HCT116 (cell line): ENCODE measurements at regions not wholly inside any gene's neighbourhood (a gene's known extent, or its start where the extent isn't known, plus 50 kb on each side); places are given as distances from the start of the nearest gene placed in this dataset.

Experiments
- ATAC-seq: fragments of 200-7000 bp; cut with Tn5 transposase; 2 replicates; pipeline ENCODE4 v1.9.1; 2020; ENCODE audit warnings: mild to moderate bottlenecking, moderate library complexity
- BruUV-seq: library from RNA; stranded (reverse); fragments of 400-500 nt; replicated peaks from 2 replicates; lab custom pipeline; 2021; lab: Mats Ljungman, UMichigan
- CTCF ChIA-PET: fragments of 300-600 bp; sonication (Branson Sonifier 250); formaldehyde crosslinking; loops from one replicate; lab custom pipeline; 2021; ENCODE audit warnings: antibody characterized with exemption; lab: Charles Lee
- POLR2A ChIA-PET: fragments of 300-600, 350-600 bp; sonication (Branson Sonifier 250); formaldehyde crosslinking; loops from one replicate; lab custom pipeline; 2021; ENCODE audit warnings: antibody characterized with exemption; lab: Charles Lee
- RAD21 ChIA-PET, 2 experiments: fragments of 300-600 bp; sonication (Branson Sonifier 250); formaldehyde crosslinking; loops; one replicate each; lab custom pipeline; 2023; ENCODE audit warnings: low total read pairs in 2 of 2; ENCODE audit not compliant: uncharacterized antibody in 2 of 2, unreplicated experiment in 2 of 2, low non-redundant PET in 1 of 2; lab: Charles Lee
- DNase-seq: peaks from one replicate; pipeline ENCODE4 v3.0.0-alpha.2; 2010; ENCODE audit warnings: low read depth, low spot score
- H2AFZ ChIP-seq: fragments of 200-600 bp; shearing (Covaris generic), sonication (generic); 2 replicates; pipeline ENCODE4 v1.6.1; 2017; ENCODE audit warnings: low read depth, mixed run types, mixed read lengths, antibody characterized with exemption, low read length; ENCODE audit not compliant: poor library complexity, severe bottlenecking
- H3K27ac ChIP-seq: 2 replicates; pipeline ENCODE4 v1.5.1; 2012; ENCODE audit warnings: low read depth, low read length
- H3K27me3 ChIP-seq: fragments of 200-600 bp; sonication (generic); 2 replicates; pipeline ENCODE4 v1.6.1; 2016; ENCODE audit warnings: mixed run types, low read length, mixed read lengths; ENCODE audit not compliant: insufficient read depth
- H3K36me3 ChIP-seq, 2 experiments: fragments of 200-500 bp in 1 of 2; fragments of 200-600 bp in 1 of 2; sonication (Bioruptor generic) in 1 of 2; sonication (generic) in 1 of 2; 2 replicates each; pipeline versions ENCODE4 v1.5.1 to v1.6.1; 2014 to 2016; ENCODE audit warnings: low read length in 2 of 2, inconsistent platforms in 1 of 2, mixed read lengths in 1 of 2, mixed run types in 1 of 2; ENCODE audit not compliant: insufficient read depth in 2 of 2, control insufficient read depth in 1 of 2
- H3K4me1 ChIP-seq, 2 experiments: fragments of 200-600 bp in 1 of 2; sonication (generic) in 1 of 2; 2 replicates each; pipeline versions ENCODE4 v1.5.1 to v1.6.1; 2012 to 2017; ENCODE audit warnings: low read length in 2 of 2, inconsistent platforms in 1 of 2, mild to moderate bottlenecking in 1 of 2, mixed read lengths in 1 of 2, mixed run types in 1 of 2, moderate library complexity in 1 of 2; ENCODE audit not compliant: insufficient read depth in 2 of 2, control insufficient read depth in 1 of 2
- H3K4me2 ChIP-seq: fragments of 200-600 bp; sonication (generic); 2 replicates; pipeline ENCODE4 v1.6.1; 2017; ENCODE audit warnings: mixed run types, low read length, mixed read lengths
- H3K4me3 ChIP-seq, 2 experiments: fragments of 200-600 bp in 1 of 2; sonication (generic) in 1 of 2; replicated peaks in 1 of 2; 2 replicates each; pipeline ENCODE4 v1.5.1; 2011 to 2016; ENCODE audit warnings: low read length in 2 of 2, control low read depth in 1 of 2, low read depth in 1 of 2, mild to moderate bottlenecking in 1 of 2, mixed read lengths in 1 of 2, mixed run types in 1 of 2
- H3K79me2 ChIP-seq: fragments of 200-600 bp; sonication (generic); 2 replicates; pipeline ENCODE4 v1.6.1; 2017; ENCODE audit warnings: mild to moderate bottlenecking, mixed run types, low read length, moderate library complexity, mixed read lengths; ENCODE audit not compliant: insufficient read depth
- H3K9ac ChIP-seq: fragments of 200-600 bp; sonication (generic); 2 replicates; pipeline ENCODE4 v1.6.1; 2016; ENCODE audit warnings: low read length, mixed read lengths
- H3K9me2 ChIP-seq: fragments of 200-600 bp; sonication (generic), shearing (Covaris generic); 2 replicates; pipeline ENCODE4 v1.6.1; 2017; ENCODE audit warnings: mixed run types, mild to moderate bottlenecking, moderate library complexity; ENCODE audit not compliant: insufficient read depth
- H3K9me3 ChIP-seq, 2 experiments: fragments of 200-500 bp in 1 of 2; fragments of 200-600 bp in 1 of 2; sonication (Bioruptor generic) in 1 of 2; sonication (generic) in 1 of 2; 2 replicates each; pipeline ENCODE4 v1.6.1; 2014 to 2017; ENCODE audit warnings: low read length in 2 of 2, mixed read lengths in 2 of 2, inconsistent platforms in 1 of 2, low read depth in 1 of 2, mild to moderate bottlenecking in 1 of 2, mixed run types in 1 of 2, moderate library complexity in 1 of 2; ENCODE audit not compliant: control insufficient read depth in 1 of 2, insufficient read depth in 1 of 2
- H4K20me1 ChIP-seq: fragments of 200-600 bp; sonication (generic), shearing (Covaris generic); 2 replicates; pipeline ENCODE4 v1.6.1; 2017; ENCODE audit warnings: mixed run types, mild to moderate bottlenecking, moderate library complexity; ENCODE audit not compliant: insufficient read depth
- CBX3 ChIP-seq: IDR thresholded peaks from 2 replicates; pipeline ENCODE4 v1.6.1; 2012; ENCODE audit warnings: low read depth
- EZH2 ChIP-seq: fragments of 200-600 bp; sonication (generic); IDR thresholded peaks from 2 replicates; pipeline ENCODE4 v1.6.1; 2017; ENCODE audit warnings: antibody characterized with exemption, mixed run types
- FOSL1 ChIP-seq: IDR thresholded peaks from 2 replicates; pipeline ENCODE4 v1.6.1; 2012; ENCODE audit warnings: low read depth
- JUND ChIP-seq: IDR thresholded peaks from 2 replicates; pipeline ENCODE4 v1.6.1; 2012
- MAX ChIP-seq: IDR thresholded peaks from 2 replicates; pipeline ENCODE4 v1.6.1; 2012
- POLR2A ChIP-seq: IDR thresholded peaks from 2 replicates; pipeline ENCODE4 v1.7.0; 2011; ENCODE audit warnings: borderline replicate concordance; ENCODE audit not compliant: insufficient read depth, insufficient read length; ENCODE audit errors: extremely low read depth
- RAD21 ChIP-seq: IDR thresholded peaks from 2 replicates; pipeline ENCODE4 v1.6.1; 2012; ENCODE audit warnings: low read depth, mild to moderate bottlenecking
- SIN3A ChIP-seq: IDR thresholded peaks from 2 replicates; pipeline ENCODE4 v1.6.1; 2012; ENCODE audit warnings: low read depth
- SRF ChIP-seq: IDR thresholded peaks from 2 replicates; pipeline ENCODE4 v1.6.1; 2012; ENCODE audit warnings: low read depth
- TCF7L2 ChIP-seq: IDR thresholded peaks from 2 replicates; pipeline ENCODE4 v1.7.0; 2011; ENCODE audit warnings: borderline replicate concordance, inconsistent platforms; ENCODE audit not compliant: insufficient read depth, insufficient read length; ENCODE audit errors: extremely low read depth
- YY1 ChIP-seq: IDR thresholded peaks from 2 replicates; pipeline ENCODE4 v1.6.1; 2011; ENCODE audit warnings: low read length, low read depth, moderate library complexity, mild to moderate bottlenecking; ENCODE audit not compliant: insufficient replicate concordance; ENCODE audit errors: extremely low read depth
- ZFX ChIP-seq: fragments of 450-650 bp; IDR thresholded peaks from 2 replicates; pipeline ENCODE4 v1.6.1; 2017
- ZNF274 ChIP-seq: fragments of 200-500 bp; sonication (Bioruptor generic); IDR thresholded peaks from 2 replicates; pipeline ENCODE4 v1.6.1; 2014; ENCODE audit warnings: mild to moderate bottlenecking, low read depth, low read length, inconsistent platforms
- intact Hi-C: fragments of 100-400 bp; cut with micrococcal nuclease; formaldehyde crosslinking; loops from 2 replicates; pipeline ENCODE4 v1.10.0; 2022

- Histone ChIP-seq H3K79me2 (no peaks in the 10 kb centered on the region), H3K4me1 (no peaks in the 10 kb centered on the region), H2AFZ (no peak overlapping the region), H3K4me2 (no peak overlapping the region), H3K4me3 (no peak overlapping the region), H3K27me3 (no peaks in the 10 kb centered on the region), H3K9me3 (peaks cover 0 to 5% of the 10 kb centered on the region in 2 experiments; a peak in 1 of 4 replicates), H3K36me3 (no peaks in the 10 kb centered on the region), H4K20me1 (no peaks in the 10 kb centered on the region), H3K9ac (no peak overlapping the region), H3K27ac (no peak overlapping the region), H3K9me2 (no peaks in the 10 kb centered on the region)
- ChIA-PET POLR2A (no interaction called here), RAD21 (no interaction called here), CTCF (no interaction called here)
- ATAC-seq = no peak
- intact Hi-C loops = no loop called here
- TF ChIP-seq RAD21 = no peak
- TF ChIP-seq CBX3 = no peak
- no peak for TF ChIP-seq ZFX
- no peak for TF ChIP-seq MAX
- no peak for TF ChIP-seq SIN3A
- TF ChIP-seq SRF = no peak
- TF ChIP-seq POLR2A = no peak
- no peak for TF ChIP-seq TCF7L2
- TF ChIP-seq ZNF274 = no peak
- no peak for TF ChIP-seq JUND
- TF ChIP-seq YY1 = no peak
- no peak for TF ChIP-seq FOSL1
- no peak for TF ChIP-seq EZH2
- no peak for DNase-seq
- no TSS peak for BruUV-seq
These were observed 290.5 kb downstream of the RPLP1 start for GRCh38 chr15:69743091-69743490.
